Endothelial cell of umbilical vein (primary cell): ENCODE measurements at regions not wholly inside any gene's neighbourhood (a gene's known extent, or its start where the extent isn't known, plus 50 kb on each side); places are given as distances from the start of the nearest gene placed in this dataset.

Experiments used
- BruUV-seq: library from RNA; stranded (reverse); fragments of 400-500 nt; replicated peaks from 2 replicates; lab custom pipeline; 2021; lab: Mats Ljungman, UMichigan
- CTCF ChIA-PET: fragments of 300-600, 350-600 bp; sonication (Branson Sonifier 250); formaldehyde crosslinking; loops from one replicate; lab custom pipeline; 2021; ENCODE audit warnings: antibody characterized with exemption, inconsistent platforms; lab: Charles Lee
- POLR2A ChIA-PET: fragments of 300-600, 350-600 bp; sonication (Branson Sonifier 250); formaldehyde crosslinking; loops from one replicate; lab custom pipeline; 2021; ENCODE audit warnings: antibody characterized with exemption, inconsistent platforms; lab: Charles Lee
- DNase-seq: peaks from one replicate; pipeline ENCODE4 v3.0.0-alpha.2; 2011; ENCODE audit warnings: low read depth, low spot score
- FAIRE-seq: peaks from 2 replicates; lab custom pipeline; 2011; peaks lifted over from hg19 to GRCh38; lab: Jason Lieb, UNC
- H2AFZ ChIP-seq: 2 replicates; pipeline ENCODE4 v1.6.0; 2012; ENCODE audit warnings: low read depth, low read length, control low read depth, inconsistent platforms
- H3K27ac ChIP-seq: 2 replicates; pipeline ENCODE4 v1.5.1; 2011; ENCODE audit warnings: low read depth, mild to moderate bottlenecking, control low read depth, low read length, moderate library complexity; ENCODE audit not compliant: insufficient read depth
- H3K27me3 ChIP-seq, 2 experiments: 2 replicates each; pipeline versions ENCODE4 v1.6.0 to v1.6.1; 2011; ENCODE audit warnings: low read length in 2 of 2, mixed read lengths in 1 of 2; ENCODE audit not compliant: control insufficient read depth in 2 of 2, insufficient read depth in 2 of 2
- H3K36me3 ChIP-seq, 2 experiments: 2 replicates in 1 of 2; 3 replicates in 1 of 2; pipeline ENCODE4 v1.5.1; 2011; ENCODE audit warnings: low read length in 2 of 2, mild to moderate bottlenecking in 1 of 2, moderate library complexity in 1 of 2; ENCODE audit not compliant: control insufficient read depth in 2 of 2, insufficient read depth in 2 of 2; ENCODE audit errors: extremely low read depth in 1 of 2
- H3K4me1 ChIP-seq: 3 replicates; pipeline ENCODE4 v1.5.1; 2011; ENCODE audit warnings: mild to moderate bottlenecking, low read length; ENCODE audit not compliant: control insufficient read depth, insufficient read depth; ENCODE audit errors: extremely low read depth
- H3K4me2 ChIP-seq: 2 replicates; pipeline ENCODE4 v1.6.1; 2011; ENCODE audit warnings: low read length, control low read depth, mixed read lengths; ENCODE audit not compliant: insufficient read depth
- H3K4me3 ChIP-seq, 3 experiments: fragments of 200-600 bp in 1 of 3; sonication (generic), shearing (Covaris generic) in 1 of 3; replicated peaks in 1 of 3; 2 replicates each; pipeline ENCODE4 v1.5.1; 2011 to 2016; ENCODE audit warnings: control low read depth in 3 of 3, low read length in 3 of 3, mild to moderate bottlenecking in 2 of 3, inconsistent platforms in 1 of 3, low read depth in 1 of 3, moderate library complexity in 1 of 3; ENCODE audit not compliant: insufficient read depth in 1 of 3
- H3K79me2 ChIP-seq: 2 replicates; pipeline ENCODE4 v1.6.0; 2012; ENCODE audit warnings: low read length, inconsistent platforms; ENCODE audit not compliant: control insufficient read depth, insufficient read depth
- H3K9ac ChIP-seq: replicated peaks from 2 replicates; pipeline ENCODE3; 2011; ENCODE audit warnings: low read length, control low read depth; ENCODE audit not compliant: insufficient read depth; ENCODE audit errors: extremely low read depth
- H3K9me1 ChIP-seq: replicated peaks from 3 replicates; pipeline ENCODE4 v1.6.0; 2011; ENCODE audit warnings: mild to moderate bottlenecking, low read length; ENCODE audit not compliant: control insufficient read depth, insufficient read depth; ENCODE audit errors: extremely low read depth
- H3K9me3 ChIP-seq: replicated peaks from 2 replicates; pipeline ENCODE4 v1.5.1; 2012; ENCODE audit warnings: low read length, inconsistent platforms; ENCODE audit not compliant: control insufficient read depth, insufficient read depth
- H4K20me1 ChIP-seq: replicated peaks from 2 replicates; pipeline ENCODE3; 2011; ENCODE audit warnings: mild to moderate bottlenecking, low read length; ENCODE audit not compliant: control insufficient read depth, insufficient read depth; ENCODE audit errors: extremely low read depth
- CTCF ChIP-seq, 2 donors: IDR thresholded peaks; 1 replicate in 1 of 2; 2 replicates in 1 of 2; pipeline ENCODE4 v1.5.1; 2011; ENCODE audit warnings: low read length in 2 of 2, mild to moderate bottlenecking in 2 of 2, moderate library complexity in 2 of 2, control low read depth in 1 of 2, inconsistent platforms in 1 of 2, low read depth in 1 of 2; ENCODE audit not compliant: insufficient read depth in 1 of 2; ENCODE audit errors: extremely low read depth in 1 of 2
- FOS ChIP-seq: IDR thresholded peaks from 2 replicates; pipeline ENCODE4 v1.6.1; 2011; ENCODE audit warnings: mild to moderate bottlenecking, low read length, moderate library complexity, borderline replicate concordance; ENCODE audit not compliant: insufficient read depth
- GATA2 ChIP-seq: IDR thresholded peaks from 2 replicates; pipeline ENCODE4 v1.7.0; 2011; ENCODE audit warnings: low read depth, mild to moderate bottlenecking, moderate library complexity, mixed read lengths, low read length; ENCODE audit not compliant: insufficient read length, insufficient read depth
- POLR2A ChIP-seq: IDR thresholded peaks from 2 replicates; pipeline ENCODE4 v1.6.1; 2012; ENCODE audit warnings: low read depth, mild to moderate bottlenecking, control low read depth, low read length
- POLR2AphosphoS5 ChIP-seq: IDR thresholded peaks from 2 replicates; pipeline ENCODE4 v1.6.1; 2012; ENCODE audit warnings: low read depth, mild to moderate bottlenecking, control low read depth, low read length, moderate library complexity; ENCODE audit not compliant: insufficient read depth
- dilution Hi-C: fragments of 300-500 bp; cut with MboI; formaldehyde crosslinking; loops from one replicate; pipeline ENCODE4 v1.15.0; 2019; ENCODE audit warnings: low sequenced_read_pairs; ENCODE audit not compliant: extremely low pct_ligation_motif_present
- intact Hi-C: fragments of 100-400 bp; cut with micrococcal nuclease; formaldehyde crosslinking; loops from one replicate; pipeline ENCODE4 v1.10.0; 2022

- Histone ChIP-seq H3K36me3 (no peaks in the 10 kb centered on the region), H3K27me3 (no peaks in the 10 kb centered on the region), H3K79me2 (no peaks in the 10 kb centered on the region), H2AFZ (no peak overlapping the region), H3K9me1 (no peaks in the 10 kb centered on the region), H3K9me3 (peaks cover 5% of the 10 kb centered on the region), H3K4me3 (no peak overlapping the region), H3K27ac (no peak overlapping the region), H3K4me2 (no peak overlapping the region), H3K4me1 (no peaks in the 10 kb centered on the region), H4K20me1 (no peaks in the 10 kb centered on the region), H3K9ac (no peak overlapping the region)
- intact Hi-C loops: no loop called here
- BruUV-seq: no TSS peak
- DNase-seq: no peak
- TF ChIP-seq POLR2A (no peak), CTCF (IDR thresholded peaks at IDR 0.05; ENCODE audit: extremely low read depth in 1 of 2, insufficient read depth in 1 of 2, low read depth in 1 of 2, low read length in 2 of 2) (no peak)
- dilution Hi-C loops: no loop called here
- POLR2A ChIA-PET: no interaction called here
- no peak for FAIRE-seq
- CTCF ChIA-PET: no interaction called here
Observed at GRCh38 chr11:15497366-15497765, 382.6 kb downstream of the INSC start.

DNA sequence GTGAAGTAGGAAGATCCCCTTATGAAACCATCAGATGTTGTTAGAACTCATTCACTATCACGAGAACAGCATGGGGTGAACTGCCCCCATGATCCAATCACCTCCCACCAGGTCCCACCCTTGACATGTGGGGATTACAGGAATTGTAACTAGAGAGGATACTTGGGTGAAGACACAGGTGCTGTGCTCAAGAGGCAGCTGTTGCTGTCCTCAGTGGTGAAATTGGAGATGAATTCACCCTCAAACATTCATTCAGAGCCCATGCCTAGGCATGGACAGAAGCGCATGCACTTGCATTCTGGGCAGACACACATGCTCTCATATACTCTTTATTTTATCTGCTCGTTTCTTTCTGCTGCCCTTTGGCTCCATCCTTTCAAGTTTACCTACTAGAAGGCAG, 385.0 kb downstream of the INSC start:
- H3K79me2 ChIP-seq: no peaks in the 10 kb centered on the region
- H3K9me1 ChIP-seq: no peaks in the 10 kb centered on the region
- no TSS peak for BruUV-seq
- no peak overlapping the region for H3K27ac ChIP-seq
- ChIA-PET POLR2A (no interaction called here), CTCF (no interaction called here)
- no peak overlapping the region for H3K4me2 ChIP-seq
- H3K9ac ChIP-seq: no peak overlapping the region
- TF ChIP-seq POLR2AphosphoS5 (no peak), GATA2 (no peak), CTCF (IDR thresholded peaks at IDR 0.05; ENCODE audit: extremely low read depth in 1 of 2, insufficient read depth in 1 of 2, low read depth in 1 of 2, low read length in 2 of 2) (no peak), FOS (no peak)
- intact Hi-C loops: no loop called here
- no peaks in the 10 kb centered on the region for H3K36me3 ChIP-seq
- no peak overlapping the region for H3K4me3 ChIP-seq
- FAIRE-seq (no peak), DNase-seq (no peak)
- H3K27me3 ChIP-seq: no peaks in the 10 kb centered on the region
- H2AFZ ChIP-seq: no peak overlapping the region
- H3K4me1 ChIP-seq: no peaks in the 10 kb centered on the region
- H4K20me1 ChIP-seq: no peaks in the 10 kb centered on the region
- H3K9me3 ChIP-seq: peaks cover 2% of the 10 kb centered on the region
- dilution Hi-C loops: no loop called here
